Loucy (cell line): ENCODE measurements at regions not wholly inside any gene's neighbourhood (a gene's known extent, or its start where the extent isn't known, plus 50 kb on each side); places are given as distances from the start of the nearest gene placed in this dataset.

ENCODE experiments used
- H2AFZ ChIP-seq: fragments of 200-600 bp; sonication (generic); 2 replicates; pipeline ENCODE4 v1.6.0; 2016; ENCODE audit warnings: antibody characterized with exemption, mild to moderate bottlenecking, low read length, moderate library complexity
- H3F3A ChIP-seq: fragments of 200-600 bp; 2 replicates; pipeline ENCODE4 v1.6.0; 2016; ENCODE audit warnings: antibody characterized with exemption, low read depth, mild to moderate bottlenecking
- H3K27me3 ChIP-seq: fragments of 200-600 bp; sonication (generic); 2 replicates; pipeline ENCODE4 v1.6.1; 2014; ENCODE audit warnings: low read length, mild to moderate bottlenecking; ENCODE audit not compliant: insufficient read depth, poor library complexity, severe bottlenecking
- H3K36me3 ChIP-seq: fragments of 200-600 bp; sonication (generic); 2 replicates; pipeline ENCODE4 v1.6.1; 2016; ENCODE audit warnings: low read length; ENCODE audit not compliant: insufficient read depth
- H3K4me1 ChIP-seq: fragments of 200-600 bp; sonication (generic); 2 replicates; pipeline ENCODE4 v1.5.1; 2014; ENCODE audit warnings: low read length, mild to moderate bottlenecking; ENCODE audit not compliant: insufficient read depth, poor library complexity, severe bottlenecking
- H3K4me2 ChIP-seq: fragments of 200-600 bp; sonication (generic); 2 replicates; pipeline ENCODE4 v1.6.0; 2014; ENCODE audit warnings: antibody characterized with exemption, low read length, low read depth, mild to moderate bottlenecking; ENCODE audit not compliant: poor library complexity, severe bottlenecking
- H3K4me3 ChIP-seq: fragments of 200-600 bp; sonication (generic); 2 replicates; pipeline ENCODE4 v1.5.1; 2014; ENCODE audit warnings: low read length, mild to moderate bottlenecking, mixed read lengths; ENCODE audit not compliant: poor library complexity, severe bottlenecking
- H3K79me2 ChIP-seq: fragments of 200-600 bp; sonication (generic); 2 replicates; pipeline ENCODE4 v1.6.1; 2014; ENCODE audit warnings: low read length; ENCODE audit not compliant: insufficient read depth
- H3K9ac ChIP-seq: fragments of 200-600 bp; sonication (generic); 2 replicates; pipeline ENCODE4 v1.6.0; 2014; ENCODE audit warnings: mild to moderate bottlenecking, low read depth, low read length, moderate library complexity; ENCODE audit not compliant: poor library complexity, severe bottlenecking
- H3K9me2 ChIP-seq: fragments of 200-600 bp; sonication (generic); replicated peaks from 2 replicates; pipeline ENCODE4 v1.6.1; 2016; ENCODE audit warnings: low read depth, low read length, mixed read lengths
- H3K9me3 ChIP-seq: fragments of 200-600 bp; sonication (generic); 2 replicates; pipeline ENCODE4 v1.6.1; 2014; ENCODE audit warnings: mild to moderate bottlenecking, antibody characterized with exemption, low read length, low read depth; ENCODE audit not compliant: insufficient read depth
- H4K20me1 ChIP-seq: fragments of 200-600 bp; sonication (generic); 2 replicates; pipeline ENCODE4 v1.6.0; 2014; ENCODE audit warnings: antibody characterized with exemption, low read length, mild to moderate bottlenecking; ENCODE audit not compliant: insufficient read depth, poor library complexity, severe bottlenecking
- EZH2phosphoT487 ChIP-seq: fragments of 200-600 bp; IDR thresholded peaks from 2 replicates; pipeline ENCODE4 v1.6.1; 2018; ENCODE audit warnings: antibody characterized with exemption, mild to moderate bottlenecking, moderate library complexity, borderline replicate concordance
- TF ChIP-seq, protein P1 (sequence below): fragments of 200-600 bp; sonication (generic); conservative IDR thresholded peaks from 2 replicates; pipeline ENCODE4 v1.5.1; 2014; ENCODE audit warnings: mild to moderate bottlenecking, antibody characterized with exemption, low read length

DNA sequence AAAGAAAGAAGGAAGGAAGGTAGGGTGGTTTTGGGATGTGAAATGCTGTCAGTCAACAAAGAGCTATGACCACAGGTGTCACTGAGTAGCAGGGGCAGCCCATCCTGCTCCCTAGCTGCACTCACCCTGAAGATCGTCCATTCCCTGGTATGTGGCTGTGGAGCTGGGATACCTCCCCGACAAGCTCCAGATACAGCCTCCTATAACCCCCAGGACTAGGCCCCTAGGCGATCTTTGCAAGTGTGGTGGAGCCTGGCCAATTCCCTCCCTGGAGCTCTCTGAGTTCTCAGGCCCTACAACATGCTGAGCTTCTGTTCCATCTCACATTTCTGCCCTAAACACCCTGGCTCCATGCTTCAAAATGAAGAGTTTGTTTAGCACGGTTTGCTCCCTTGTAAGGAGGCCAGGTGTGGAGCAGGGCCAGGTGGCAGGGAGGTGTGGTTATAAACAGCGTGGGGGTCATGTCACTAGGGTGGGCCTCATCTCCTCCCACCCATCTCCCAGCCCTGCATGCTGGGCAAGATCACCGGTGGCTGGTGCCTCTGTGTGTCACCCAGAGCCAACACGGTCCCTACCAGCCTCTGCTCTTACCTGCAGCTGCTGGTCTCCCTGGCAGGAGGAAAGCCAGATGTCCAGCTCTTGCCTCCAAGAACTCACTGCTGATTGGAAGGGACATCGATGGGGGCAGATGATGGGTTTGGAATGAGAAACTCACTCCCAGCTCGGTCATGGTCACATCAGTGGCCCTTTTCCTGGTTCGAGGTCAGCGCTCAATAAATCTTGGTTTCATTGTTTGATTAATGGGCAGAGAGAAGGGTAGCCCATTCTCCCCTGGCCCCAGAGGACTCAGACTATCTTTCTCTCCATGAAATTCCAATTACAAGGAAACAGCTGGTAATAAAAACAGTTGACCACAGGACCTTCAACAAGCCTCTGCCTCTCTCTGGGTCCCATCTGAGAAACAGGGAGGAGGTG is 511.0 kb upstream of the CDH5 start:
- Histone ChIP-seq H3K79me2 (no peaks in the 10 kb centered on the region), H3K4me3 (no peak overlapping the region), H3K36me3 (no peaks in the 10 kb centered on the region), H3K9me2 (no peaks in the 10 kb centered on the region), H3K27me3 (no peaks in the 10 kb centered on the region), H4K20me1 (no peaks in the 10 kb centered on the region), H3F3A (no peaks in the 10 kb centered on the region), H3K4me2 (no peak overlapping the region), H3K4me1 (no peaks in the 10 kb centered on the region), H2AFZ (no peak overlapping the region), H3K9me3 (no peaks in the 10 kb centered on the region), H3K9ac (no peak overlapping the region)
- no peak for TF ChIP-seq EZH2phosphoT487
- TF ChIP-seq, protein P1, sequence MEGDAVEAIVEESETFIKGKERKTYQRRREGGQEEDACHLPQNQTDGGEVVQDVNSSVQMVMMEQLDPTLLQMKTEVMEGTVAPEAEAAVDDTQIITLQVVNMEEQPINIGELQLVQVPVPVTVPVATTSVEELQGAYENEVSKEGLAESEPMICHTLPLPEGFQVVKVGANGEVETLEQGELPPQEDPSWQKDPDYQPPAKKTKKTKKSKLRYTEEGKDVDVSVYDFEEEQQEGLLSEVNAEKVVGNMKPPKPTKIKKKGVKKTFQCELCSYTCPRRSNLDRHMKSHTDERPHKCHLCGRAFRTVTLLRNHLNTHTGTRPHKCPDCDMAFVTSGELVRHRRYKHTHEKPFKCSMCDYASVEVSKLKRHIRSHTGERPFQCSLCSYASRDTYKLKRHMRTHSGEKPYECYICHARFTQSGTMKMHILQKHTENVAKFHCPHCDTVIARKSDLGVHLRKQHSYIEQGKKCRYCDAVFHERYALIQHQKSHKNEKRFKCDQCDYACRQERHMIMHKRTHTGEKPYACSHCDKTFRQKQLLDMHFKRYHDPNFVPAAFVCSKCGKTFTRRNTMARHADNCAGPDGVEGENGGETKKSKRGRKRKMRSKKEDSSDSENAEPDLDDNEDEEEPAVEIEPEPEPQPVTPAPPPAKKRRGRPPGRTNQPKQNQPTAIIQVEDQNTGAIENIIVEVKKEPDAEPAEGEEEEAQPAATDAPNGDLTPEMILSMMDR, result no peak

DNA sequence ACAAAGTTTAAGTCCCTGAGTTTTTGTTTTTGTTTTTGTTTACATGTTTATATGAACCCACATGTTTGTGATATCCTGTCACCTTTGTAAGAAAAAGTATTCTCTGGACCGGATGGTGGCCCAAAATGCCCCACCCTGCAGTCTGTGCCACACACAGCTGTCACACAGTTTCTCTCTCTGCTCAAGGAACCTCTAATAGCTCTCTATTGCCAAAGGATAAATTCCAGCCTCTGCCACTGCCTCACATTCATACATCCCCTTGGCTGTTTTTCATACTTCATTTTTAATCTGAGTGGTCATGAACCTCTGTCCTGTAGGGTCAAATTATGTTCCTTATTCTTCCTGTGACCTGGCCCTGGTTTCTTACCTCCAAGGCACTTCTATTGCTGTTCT is 520.3 kb upstream of the CDH5 start:
- no peaks in the 10 kb centered on the region for H3K9me3 ChIP-seq
- H3K4me1 ChIP-seq, result no peaks in the 10 kb centered on the region
- TF ChIP-seq, protein P1, result no peak
- H3K27me3 ChIP-seq, result no peaks in the 10 kb centered on the region
- no peak overlapping the region for H3K4me2 ChIP-seq
- H3K36me3 ChIP-seq, result no peaks in the 10 kb centered on the region
- no peak overlapping the region for H2AFZ ChIP-seq
- no peak overlapping the region for H3K4me3 ChIP-seq
- no peak overlapping the region for H3K9ac ChIP-seq
- no peaks in the 10 kb centered on the region for H3F3A ChIP-seq
- no peaks in the 10 kb centered on the region for H3K79me2 ChIP-seq
- H4K20me1 ChIP-seq, result no peaks in the 10 kb centered on the region
- H3K9me2 ChIP-seq, result no peaks in the 10 kb centered on the region

DNA sequence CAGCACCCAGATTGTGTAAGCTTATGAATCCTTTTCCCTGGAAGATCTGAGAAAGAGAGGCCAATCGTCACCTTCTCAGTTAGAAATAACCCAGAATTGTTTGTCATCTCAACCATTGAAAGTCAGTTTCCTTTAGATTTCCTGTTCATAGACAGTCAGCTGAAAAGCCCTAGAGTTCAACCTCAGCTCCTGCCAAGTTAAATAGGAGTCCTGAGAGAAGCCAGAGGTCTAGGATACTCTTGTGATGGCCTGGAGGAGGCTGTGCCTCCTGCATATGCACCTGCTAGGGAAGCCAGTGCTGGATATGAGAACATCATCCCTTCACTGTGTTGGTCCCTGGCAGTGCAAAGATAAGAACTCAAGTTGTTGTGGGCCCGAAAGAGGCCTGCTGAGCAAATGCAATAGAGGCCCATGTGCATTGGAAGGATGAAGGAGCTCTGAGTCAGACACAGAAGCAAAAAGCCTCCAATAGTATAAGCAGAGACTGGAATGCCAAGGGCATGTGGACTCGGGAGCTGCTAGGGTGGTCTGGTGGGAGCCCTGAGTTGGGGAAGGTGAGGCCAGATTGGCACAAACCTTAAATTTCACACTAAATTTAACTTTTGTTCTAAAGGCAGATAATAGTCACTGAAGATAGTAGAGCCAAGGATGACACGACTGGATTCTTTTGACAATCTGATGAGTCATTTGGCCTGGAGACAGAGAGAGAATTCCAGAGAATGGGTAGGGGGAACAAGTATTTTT is 520.9 kb upstream of the CDH5 start:
- H3F3A ChIP-seq, result no peaks in the 10 kb centered on the region
- H3K9me3 ChIP-seq, result no peaks in the 10 kb centered on the region
- H3K79me2 ChIP-seq, result no peaks in the 10 kb centered on the region
- H3K9ac ChIP-seq, result no peak overlapping the region
- no peaks in the 10 kb centered on the region for H3K9me2 ChIP-seq
- no peak overlapping the region for H3K4me2 ChIP-seq
- H3K36me3 ChIP-seq, result no peaks in the 10 kb centered on the region
- H3K4me1 ChIP-seq, result no peaks in the 10 kb centered on the region
- H2AFZ ChIP-seq, result no peak overlapping the region
- H3K4me3 ChIP-seq, result no peak overlapping the region
- H3K27me3 ChIP-seq, result no peaks in the 10 kb centered on the region
- no peak for TF ChIP-seq EZH2phosphoT487
- TF ChIP-seq, protein P1, result no peak
- no peaks in the 10 kb centered on the region for H4K20me1 ChIP-seq
